ENCODE measurements at regions not wholly inside any gene's neighbourhood (a gene's known extent, or its start where the extent isn't known, plus 50 kb on each side); places are given as distances from the start of the nearest gene placed in this dataset.

GRCh38 chr7:19970514-19970913 is 197.1 kb upstream of the TMEM196 start:
- TF ChIP-seq CTCF (IDR thresholded peaks at IDR 0.05; ENCODE audit: low read length): no peak
- TF ChIP-seq EZH2 (IDR thresholded peaks at IDR 0.05; ENCODE audit: borderline replicate concordance, low read length): no peak
